Right lobe of liver (tissue), 6 donors: ENCODE measurements at regions not wholly inside any gene's neighbourhood (a gene's known extent, or its start where the extent isn't known, plus 50 kb on each side); places are given as distances from the start of the nearest gene placed in this dataset.

Experiments used
- ATAC-seq, 4 donors: fragments of 200-7000 bp; cut with Tn5 transposase; one replicate each; pipeline ENCODE4 v1.9.1; 2020; ENCODE audit warnings: mild to moderate bottlenecking in 4 of 4, moderate library complexity in 4 of 4
- DNase-seq, 3 donors: peaks; one replicate each; pipeline ENCODE4 v3.0.0-alpha.2; 2020
- H3K27ac ChIP-seq, 3 donors: fragments of 200-600 bp; one replicate each; pipeline ENCODE4 v1.8.0; 2022
- H3K27me3 ChIP-seq, 2 donors: fragments of 200-600 bp; one replicate each; pipeline ENCODE4 v1.8.0; 2022
- H3K36me3 ChIP-seq, 4 donors: fragments of 200-600 bp; sonication (generic) in 1 of 4; one replicate each; pipeline versions ENCODE4 v1.5.1 to v1.8.0; 2017 to 2022; ENCODE audit warnings: control low read depth in 1 of 4
- H3K4me1 ChIP-seq, 4 donors: fragments of 200-600 bp; sonication (generic) in 1 of 4; one replicate each; pipeline versions ENCODE4 v1.5.1 to v1.8.0; 2017 to 2022; ENCODE audit warnings: control low read depth in 1 of 4
- H3K4me3 ChIP-seq, 3 donors: fragments of 200-600 bp; one replicate each; pipeline ENCODE4 v1.8.0; 2022
- H3K9me3 ChIP-seq, 4 donors: fragments of 200-600 bp; sonication (generic) in 1 of 4; one replicate each; pipeline versions ENCODE4 v1.5.1 to v1.8.0; 2017 to 2022; ENCODE audit warnings: control low read depth in 1 of 4
- POLR2A ChIP-seq: fragments of 450-650 bp; IDR thresholded peaks from one replicate; pipeline ENCODE4 v1.6.1; 2017; ENCODE audit warnings: antibody characterized with exemption, mild to moderate bottlenecking
- WGBS: methylation state at CpG from one replicate; pipeline ENCODE4 v1.1.6; 2018; ENCODE audit warnings: low coverage, low lambda C conversion rate; ENCODE audit not compliant: insufficient coverage; ENCODE audit errors: missing lambda C conversion rate; 5-methylcytosine and 5-hydroxymethylcytosine counted together
- intact Hi-C, 2 donors: fragments of 100-400 bp; cut with DNase I; formaldehyde crosslinking; loops; one replicate each; pipeline versions ENCODE4 v1.11.2 to v1.14.1; 2022
- TF ChIP-seq, protein P1 (sequence below), 4 donors: fragments of 200-600 bp in 3 of 4; fragments of 450-650 bp in 1 of 4; IDR thresholded peaks; one replicate each; pipeline versions ENCODE4 v1.5.1 to v1.8.0; 2016 to 2022; ENCODE audit warnings: antibody characterized with exemption in 4 of 4, mild to moderate bottlenecking in 2 of 4
- donor health status: DM: no; HTN: yes; CAD: no.
- donor health status: DM: no; HTN: no; CAD: no.
- donor health status: DM: no; HTN: no; CAD: no.
- donor health status: DM: no; HTN: yes; CAD: no.
- donor health status: DM: no; HTN: yes; CAD: no.

DNA sequence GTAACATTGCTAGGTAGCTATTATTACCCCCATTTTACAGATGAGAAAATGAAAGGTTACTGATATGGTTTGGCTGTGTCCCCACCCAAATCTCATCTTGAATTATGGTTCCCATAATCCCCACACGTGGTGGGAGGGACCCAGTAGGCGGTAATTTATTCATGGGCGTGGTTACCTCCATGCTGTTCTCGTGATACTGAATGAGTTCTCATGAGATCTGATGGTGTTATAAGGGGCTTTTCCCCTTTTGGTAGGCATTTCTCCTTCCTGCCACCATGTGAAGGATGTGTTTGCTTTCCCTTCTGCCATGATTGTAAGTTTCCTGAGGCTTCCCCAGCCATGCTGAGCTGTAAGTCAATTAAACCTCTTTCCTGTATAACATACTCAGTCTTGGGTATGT lies 252.1 kb downstream of the OPA1 start:
- ATAC-seq (no peak), DNase-seq (no peak)
- H3K36me3 ChIP-seq = no peaks in the 10 kb centered on the region
- TF ChIP-seq, protein P1, sequence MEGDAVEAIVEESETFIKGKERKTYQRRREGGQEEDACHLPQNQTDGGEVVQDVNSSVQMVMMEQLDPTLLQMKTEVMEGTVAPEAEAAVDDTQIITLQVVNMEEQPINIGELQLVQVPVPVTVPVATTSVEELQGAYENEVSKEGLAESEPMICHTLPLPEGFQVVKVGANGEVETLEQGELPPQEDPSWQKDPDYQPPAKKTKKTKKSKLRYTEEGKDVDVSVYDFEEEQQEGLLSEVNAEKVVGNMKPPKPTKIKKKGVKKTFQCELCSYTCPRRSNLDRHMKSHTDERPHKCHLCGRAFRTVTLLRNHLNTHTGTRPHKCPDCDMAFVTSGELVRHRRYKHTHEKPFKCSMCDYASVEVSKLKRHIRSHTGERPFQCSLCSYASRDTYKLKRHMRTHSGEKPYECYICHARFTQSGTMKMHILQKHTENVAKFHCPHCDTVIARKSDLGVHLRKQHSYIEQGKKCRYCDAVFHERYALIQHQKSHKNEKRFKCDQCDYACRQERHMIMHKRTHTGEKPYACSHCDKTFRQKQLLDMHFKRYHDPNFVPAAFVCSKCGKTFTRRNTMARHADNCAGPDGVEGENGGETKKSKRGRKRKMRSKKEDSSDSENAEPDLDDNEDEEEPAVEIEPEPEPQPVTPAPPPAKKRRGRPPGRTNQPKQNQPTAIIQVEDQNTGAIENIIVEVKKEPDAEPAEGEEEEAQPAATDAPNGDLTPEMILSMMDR (IDR thresholded peaks at IDR 0.05) = no peak
- TF ChIP-seq POLR2A = no peak
- H3K27me3 ChIP-seq = no peaks in the 10 kb centered on the region
- intact Hi-C loops = no loop called here
- no peaks in the 10 kb centered on the region for H3K9me3 ChIP-seq
- H3K27ac ChIP-seq = no peak overlapping the region
- 84% methylated on average over 4 of the region's 4 CpGs for WGBS
- no peak overlapping the region for H3K4me3 ChIP-seq
- H3K4me1 ChIP-seq = peaks cover 0 to 12% (median 0%) of the 10 kb centered on the region in 4 donors

DNA sequence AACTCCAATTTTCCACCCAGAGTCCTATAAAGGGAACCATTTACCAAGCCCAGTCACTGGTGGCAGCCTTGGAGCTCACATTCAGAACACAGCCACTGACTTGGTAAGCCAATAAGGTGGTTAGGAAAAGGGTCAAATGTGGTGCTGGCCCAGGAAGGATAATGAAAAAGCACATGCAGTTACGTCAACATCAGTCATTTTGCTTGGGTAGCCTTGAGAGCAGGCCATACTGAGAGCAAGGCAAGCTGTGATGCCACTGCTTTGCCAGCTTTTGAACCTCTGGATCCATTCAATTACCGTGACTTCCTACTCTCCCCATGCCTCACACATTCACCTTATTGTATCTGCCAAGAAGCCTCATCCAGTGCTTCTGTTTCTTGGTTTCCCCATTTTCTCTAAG lies 253.6 kb downstream of the OPA1 start:
- WGBS = 71% methylated on average over 2 of the region's 2 CpGs
- Histone ChIP-seq H3K4me3 (no peak overlapping the region), H3K27ac (no peak overlapping the region), H3K9me3 (no peaks in the 10 kb centered on the region), H3K36me3 (no peaks in the 10 kb centered on the region), H3K27me3 (no peaks in the 10 kb centered on the region), H3K4me1 (peaks cover 0 to 12% (median 0%) of the 10 kb centered on the region in 4 donors)
- ATAC-seq (no peak), DNase-seq (no peak)
- intact Hi-C loops = no loop called here
- TF ChIP-seq, protein P1 (IDR thresholded peaks at IDR 0.05) = no peak
- no peak for TF ChIP-seq POLR2A

DNA sequence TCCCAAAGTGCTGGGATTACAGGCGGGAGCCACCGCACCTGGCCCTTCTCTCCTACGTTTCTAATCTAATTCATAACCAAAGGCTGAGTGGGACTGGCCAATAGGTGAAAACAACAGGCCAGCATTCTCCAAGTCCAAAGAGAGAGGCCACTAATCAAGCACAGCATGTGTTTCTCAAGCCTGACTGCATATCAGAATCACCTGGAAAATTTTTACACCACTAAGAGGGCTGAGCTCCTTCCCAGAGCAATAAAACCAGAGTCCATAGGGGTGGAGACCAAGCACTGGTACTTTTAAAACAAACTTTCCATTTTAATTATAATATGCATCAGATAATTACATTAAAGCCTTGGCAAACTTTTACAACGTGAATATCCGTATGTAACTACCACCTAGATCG lies 254.4 kb downstream of the OPA1 start:
- Histone ChIP-seq H3K4me3 (no peak overlapping the region), H3K27ac (no peak overlapping the region), H3K36me3 (no peaks in the 10 kb centered on the region), H3K4me1 (peaks cover 0 to 12% (median 0%) of the 10 kb centered on the region in 4 donors), H3K27me3 (no peaks in the 10 kb centered on the region), H3K9me3 (no peaks in the 10 kb centered on the region)
- ATAC-seq (no peak), DNase-seq (no peak)
- intact Hi-C loops = no loop called here
- no peak for TF ChIP-seq POLR2A
- TF ChIP-seq, protein P1 (IDR thresholded peaks at IDR 0.05) = no peak
- 96% methylated on average over 6 of the region's 6 CpGs for WGBS

DNA sequence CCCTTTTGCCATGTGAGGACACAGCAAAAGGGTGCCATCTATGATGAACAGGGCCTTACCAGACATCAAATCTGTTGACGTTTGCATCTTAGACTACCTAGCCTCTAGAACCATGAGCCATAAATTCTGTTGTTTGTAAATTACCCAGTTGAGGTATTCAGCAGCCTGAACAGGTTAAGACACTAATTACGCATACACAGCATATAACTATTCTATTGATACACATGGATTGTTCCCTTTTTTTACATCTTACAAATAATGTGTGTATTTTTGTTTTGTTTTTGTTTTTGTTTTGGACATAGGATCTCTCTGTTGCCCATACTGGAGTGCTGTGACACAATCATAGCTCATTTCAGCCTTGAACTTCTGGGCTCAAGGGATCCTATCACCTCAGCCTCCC lies 255.5 kb downstream of the OPA1 start:
- 85% methylated on average over 2 of the region's 2 CpGs for WGBS

More for the DNA sequence above, 255.5 kb downstream of the OPA1 start:
- Histone ChIP-seq H3K4me3 (no peak overlapping the region), H3K9me3 (no peaks in the 10 kb centered on the region), H3K27me3 (no peaks in the 10 kb centered on the region), H3K27ac (no peak overlapping the region), H3K36me3 (no peaks in the 10 kb centered on the region), H3K4me1 (peaks cover 0 to 10% (median 0%) of the 10 kb centered on the region in 4 donors)
- no peak for ATAC-seq
- no peak for TF ChIP-seq POLR2A
- TF ChIP-seq, protein P1 (IDR thresholded peaks at IDR 0.05) = no peak
- intact Hi-C loops = no loop called here
- DNase-seq = no peak
